NCI-H1694 (cell line): ENCODE measurements at regions not wholly inside any gene's neighbourhood (a gene's known extent, or its start where the extent isn't known, plus 50 kb on each side); places are given as distances from the start of the nearest gene placed in this dataset.

Source experiments
- DNase-seq: peaks from one replicate; lab custom pipeline; 2025; lab: John Stamatoyannopoulos, UW

DNA sequence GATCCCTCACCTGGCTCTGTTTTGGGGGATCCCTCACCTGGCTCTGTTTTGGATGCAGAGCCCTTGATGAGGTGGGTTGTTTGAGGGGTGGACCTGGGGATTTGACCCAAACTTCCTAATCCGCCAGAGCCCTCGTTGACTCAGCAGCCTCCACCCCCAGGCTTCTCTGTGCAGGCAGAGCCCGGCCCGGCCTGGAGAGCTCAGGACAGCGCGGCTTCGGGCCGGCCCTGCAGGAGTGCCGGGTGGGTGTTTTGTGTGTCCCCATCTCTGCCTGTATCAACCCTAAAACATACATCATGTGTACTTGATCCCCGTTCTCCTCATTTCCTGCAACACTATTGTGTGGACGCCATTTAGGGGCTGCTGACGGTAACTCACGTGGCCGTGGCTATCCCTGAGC lies 124.2 kb downstream of the SIK1 start:
- no peak for DNase-seq

DNA sequence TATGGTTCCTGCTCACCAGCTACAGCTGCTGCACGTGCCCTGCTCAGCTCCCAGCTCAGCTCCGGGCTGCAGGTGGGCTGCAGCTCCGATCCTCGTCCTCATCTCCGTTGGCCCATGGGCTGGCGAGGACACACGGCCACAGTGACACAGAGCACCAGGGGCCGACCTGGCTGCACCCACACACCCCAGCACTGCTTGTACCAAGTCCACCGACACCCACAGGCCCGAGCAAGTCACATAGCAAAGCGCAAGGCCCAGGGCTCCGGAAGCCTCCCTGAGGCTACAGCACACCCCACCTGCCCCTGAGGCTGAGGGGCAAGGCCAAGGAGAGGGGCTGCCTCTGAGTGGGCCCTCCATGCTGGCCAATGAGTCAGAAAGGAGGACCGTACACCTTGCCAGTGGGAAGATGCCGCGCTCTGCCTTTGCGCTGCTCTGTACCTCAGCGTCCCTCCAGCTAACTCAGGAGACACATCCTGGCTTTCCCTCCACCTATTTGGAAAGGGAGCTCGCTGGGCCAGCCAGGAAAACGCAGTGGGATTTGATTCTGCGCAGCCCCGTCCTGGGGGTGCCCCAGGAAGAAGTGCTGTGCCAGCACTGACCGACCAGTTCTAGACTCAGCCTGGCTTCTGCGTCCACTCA lies 124.8 kb downstream of the SIK1 start:
- DNase-seq = no peak

DNA sequence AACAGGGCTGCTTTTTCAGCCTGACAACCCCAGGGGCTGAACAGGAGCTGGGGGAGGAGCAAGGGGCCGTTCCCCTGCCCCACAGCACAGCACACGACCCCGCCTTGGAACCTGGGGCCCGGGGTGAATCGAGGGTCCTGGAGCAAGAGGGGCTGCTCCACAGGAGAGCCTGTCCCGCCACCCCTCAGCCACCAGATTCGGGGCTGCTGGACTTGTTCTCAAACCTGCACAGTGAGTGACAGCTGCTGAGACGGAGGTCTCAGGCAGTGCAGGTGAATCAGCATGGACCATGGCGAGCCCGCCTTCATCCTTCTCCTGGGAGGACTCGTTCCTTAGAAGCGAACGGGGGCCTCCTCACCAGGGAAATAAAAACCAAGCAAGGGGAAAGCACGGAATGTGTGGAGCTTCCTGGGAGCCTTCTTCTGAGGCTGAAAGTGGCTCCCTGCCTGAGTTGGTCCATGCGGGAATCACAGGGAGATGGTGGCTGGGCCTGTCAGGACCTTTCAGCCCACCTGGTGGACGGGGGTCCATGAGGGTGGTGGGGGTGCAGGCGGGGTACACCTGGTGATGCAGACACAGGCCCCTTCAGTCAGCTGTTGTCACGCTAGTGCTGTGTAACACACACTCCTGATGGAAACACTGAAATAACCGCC lies 125.4 kb downstream of the SIK1 start:
- DNase-seq = no peak

DNA sequence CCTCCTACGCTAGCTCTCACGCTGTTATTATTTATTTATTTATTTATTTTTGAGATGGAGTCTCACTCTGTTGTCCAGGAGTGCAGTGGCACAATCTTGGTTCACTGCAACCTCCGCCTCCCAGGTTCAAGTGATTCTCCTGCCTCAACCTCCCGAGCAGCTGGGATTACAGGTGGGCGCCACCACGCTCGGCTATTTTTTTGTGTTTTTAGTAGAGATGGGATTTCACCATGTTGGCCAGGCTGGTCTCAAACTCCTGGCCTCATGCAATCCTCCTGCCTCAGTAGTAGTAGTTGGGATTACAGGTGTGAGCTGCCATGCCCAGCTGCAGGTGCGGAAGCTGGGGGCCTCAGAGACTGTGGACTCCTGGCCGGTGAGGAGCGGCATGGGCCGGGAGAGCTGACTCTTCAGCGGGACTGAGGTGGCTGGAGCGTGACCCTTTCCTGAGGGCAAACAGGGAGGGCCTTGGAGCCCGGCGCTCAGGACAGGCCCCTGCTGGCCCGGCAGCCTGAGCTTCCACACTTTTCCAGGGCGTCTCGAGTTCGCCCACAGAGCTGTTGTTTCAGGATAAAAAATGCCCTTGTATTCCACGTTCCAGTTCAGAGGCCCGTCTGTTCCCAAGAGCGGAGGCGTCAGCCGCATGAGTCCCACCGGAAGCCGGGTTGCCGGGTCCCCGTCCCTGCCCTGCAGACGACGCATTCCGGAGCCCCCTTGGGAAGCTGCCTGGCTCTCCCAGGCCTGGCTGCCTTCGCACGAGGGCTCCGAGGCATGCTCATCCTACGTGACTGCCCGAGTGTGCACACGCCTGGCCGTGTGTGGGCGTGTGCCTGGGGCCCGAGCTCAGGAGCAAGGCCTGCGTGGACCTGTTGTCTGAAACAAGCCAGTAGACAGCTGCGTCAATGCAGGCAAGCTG lies 126.2 kb downstream of the SIK1 start:
- no peak for DNase-seq

DNA sequence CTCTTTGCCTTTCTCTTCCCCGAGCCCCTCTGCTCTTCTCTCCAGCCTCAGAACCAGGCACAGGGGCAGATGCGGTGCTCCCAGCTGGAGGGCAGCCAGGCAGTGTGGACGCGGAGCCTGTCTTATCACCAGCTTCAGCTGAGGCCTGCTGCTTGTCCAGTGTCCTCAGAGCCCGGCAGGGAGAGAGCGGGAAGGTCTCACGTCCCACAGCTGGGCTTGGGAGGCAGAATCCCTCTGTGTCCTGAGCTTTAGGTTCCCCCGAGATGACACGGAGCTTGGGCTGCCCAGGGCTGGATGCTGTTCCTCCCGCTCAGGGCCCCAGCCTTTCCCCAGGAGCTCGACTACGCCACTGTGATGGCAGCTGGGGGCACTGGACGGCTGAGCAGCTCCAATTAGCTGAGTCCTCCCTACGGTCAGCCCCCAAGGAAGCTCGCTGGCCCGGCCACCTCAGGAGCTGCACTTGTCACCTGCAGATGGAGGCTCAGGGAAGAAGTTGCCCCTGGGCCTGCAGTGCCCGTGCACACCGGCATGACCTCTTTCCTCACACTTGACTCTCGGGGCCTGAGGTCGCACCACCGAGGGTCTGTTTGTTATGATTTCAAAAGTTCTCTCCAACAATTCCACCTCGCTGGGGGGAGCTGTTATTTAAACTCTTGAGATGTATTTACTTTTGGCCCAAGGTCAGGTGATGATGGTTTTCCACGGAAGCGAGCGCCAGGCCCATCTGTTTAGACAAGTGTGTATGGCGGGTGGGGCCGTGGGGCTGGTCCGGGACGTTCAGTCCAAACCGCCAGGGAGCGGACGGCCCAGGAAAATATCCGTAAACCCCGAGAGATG lies 127.3 kb downstream of the SIK1 start:
- DNase-seq = no peak

DNA sequence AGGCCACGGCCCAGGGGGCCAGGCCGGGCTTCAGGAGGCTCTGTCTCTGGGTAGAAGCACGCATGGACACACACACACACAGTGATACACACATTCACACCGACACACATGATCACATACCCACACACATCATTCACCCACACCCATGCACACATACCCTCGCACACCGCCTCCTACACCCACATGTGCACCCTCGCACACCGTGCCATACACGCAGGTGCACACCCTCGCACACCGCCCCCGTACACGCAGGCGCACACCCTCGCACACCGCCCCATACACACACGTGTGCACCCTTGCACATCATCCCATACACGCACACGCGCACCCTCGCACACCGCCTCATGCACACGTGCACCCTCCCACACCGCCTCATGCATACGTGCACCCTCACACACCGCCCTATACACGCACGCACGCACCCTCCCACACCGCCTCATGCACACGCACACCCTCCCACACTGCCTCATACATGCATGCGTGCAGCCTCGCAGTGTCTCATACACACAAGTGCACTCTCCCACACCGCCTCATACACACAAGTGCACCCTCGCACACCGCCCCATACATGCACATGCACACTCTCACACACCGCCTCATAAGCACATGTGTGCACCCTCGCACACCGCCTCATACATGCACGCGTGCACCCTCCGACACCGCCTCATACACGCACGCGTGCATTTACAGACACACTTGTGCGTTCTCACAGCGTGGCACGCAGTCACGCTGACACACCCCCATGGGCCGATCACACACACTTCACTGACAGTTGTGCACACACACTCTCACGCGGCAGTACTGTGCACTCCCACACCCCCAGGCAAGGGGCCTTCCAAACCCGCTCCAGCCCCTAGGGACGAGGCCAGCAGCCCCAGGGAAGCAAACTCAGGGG lies 128.1 kb downstream of the SIK1 start:
- DNase-seq = no peak

DNA sequence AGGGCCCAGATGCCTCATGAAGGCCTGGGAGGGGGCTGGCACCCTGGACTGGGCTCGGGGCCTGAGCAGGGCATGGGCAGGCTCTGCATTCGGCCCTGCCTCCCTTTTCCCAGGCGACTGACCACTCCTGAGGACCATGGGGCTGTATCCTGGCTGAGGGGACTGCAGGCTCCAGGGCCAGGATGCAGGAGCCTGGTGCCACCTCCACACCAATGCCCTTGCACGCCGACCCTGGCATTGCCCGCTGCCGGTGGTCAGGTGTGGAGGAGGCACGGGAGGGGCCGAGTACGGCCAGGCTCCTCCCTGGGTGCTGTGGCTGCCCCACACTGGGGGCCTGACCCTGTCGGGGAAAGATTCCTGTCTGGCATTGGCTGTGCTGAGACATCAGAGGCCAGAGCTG lies 128.9 kb downstream of the SIK1 start:
- DNase-seq = no peak

DNA sequence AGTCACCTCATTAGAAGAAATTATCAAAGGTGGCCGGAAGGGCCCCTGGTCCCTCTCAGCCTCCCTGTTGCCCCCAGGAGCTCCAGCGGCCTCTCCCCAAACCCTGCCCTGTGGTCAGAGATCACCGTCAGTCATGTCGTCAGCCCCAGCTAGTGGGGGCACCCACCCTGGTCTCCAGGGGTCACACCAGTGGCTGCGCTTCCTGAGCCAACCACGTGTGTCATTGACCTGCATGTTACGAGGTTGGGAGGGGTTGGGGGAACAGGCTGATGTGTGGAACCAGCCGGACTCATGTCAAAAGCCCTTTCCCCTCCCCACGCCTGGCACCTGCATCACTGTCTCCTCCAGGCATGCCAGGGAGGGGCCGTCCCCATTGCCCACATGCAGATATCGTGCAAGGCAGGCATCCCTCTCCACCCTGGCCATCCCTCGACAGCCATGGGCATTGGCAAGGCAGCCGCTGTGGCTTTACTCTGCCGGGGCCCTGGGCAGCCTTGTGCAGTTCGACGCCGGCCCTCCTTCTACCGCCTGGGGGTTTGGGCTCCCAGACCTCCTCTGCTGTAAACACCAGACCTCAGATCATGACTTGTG lies 128.7 kb downstream of the CRYAA start:
- DNase-seq = no peak

DNA sequence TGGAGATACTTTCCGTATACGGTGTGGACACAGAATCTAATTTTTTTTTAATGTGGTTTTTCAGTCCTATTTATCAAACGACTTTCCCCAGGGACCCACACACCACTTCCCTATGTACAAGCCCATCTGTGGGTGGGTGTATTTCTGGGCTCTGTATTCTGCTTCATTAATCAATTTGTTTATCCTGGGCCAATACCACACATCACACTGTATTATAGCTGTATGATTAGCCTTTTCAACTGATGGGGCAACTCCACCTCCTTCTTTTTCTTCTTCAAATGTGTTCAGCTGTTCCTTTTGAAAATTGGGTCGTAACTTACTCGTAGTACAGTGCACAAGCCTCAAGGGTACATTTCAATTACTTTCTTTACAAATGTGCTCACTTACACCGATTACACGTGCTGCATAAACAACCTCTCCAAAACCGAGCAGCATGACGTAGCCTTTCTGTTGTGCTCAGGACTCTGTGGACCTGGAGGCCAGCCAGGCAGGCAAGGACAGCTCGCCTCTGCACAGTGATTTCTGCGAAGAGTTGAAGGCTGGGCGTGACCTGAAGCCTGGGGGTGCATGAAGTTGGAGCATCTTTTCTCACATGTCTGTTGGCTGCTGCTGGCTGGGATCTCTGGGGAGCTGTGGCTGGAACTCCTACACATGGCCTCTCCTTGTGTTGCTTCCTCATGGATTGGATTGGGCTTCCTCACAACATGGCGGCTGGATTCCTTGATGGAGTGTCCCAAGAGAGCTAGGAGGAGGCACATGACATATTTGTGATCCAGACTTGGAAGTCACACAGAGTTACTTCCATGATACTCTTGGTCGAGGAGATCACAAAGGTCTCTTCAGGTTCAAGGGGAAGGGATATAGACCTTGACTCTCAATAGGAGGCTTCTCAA lies 126.5 kb downstream of the CRYAA start:
- no peak for DNase-seq

DNA sequence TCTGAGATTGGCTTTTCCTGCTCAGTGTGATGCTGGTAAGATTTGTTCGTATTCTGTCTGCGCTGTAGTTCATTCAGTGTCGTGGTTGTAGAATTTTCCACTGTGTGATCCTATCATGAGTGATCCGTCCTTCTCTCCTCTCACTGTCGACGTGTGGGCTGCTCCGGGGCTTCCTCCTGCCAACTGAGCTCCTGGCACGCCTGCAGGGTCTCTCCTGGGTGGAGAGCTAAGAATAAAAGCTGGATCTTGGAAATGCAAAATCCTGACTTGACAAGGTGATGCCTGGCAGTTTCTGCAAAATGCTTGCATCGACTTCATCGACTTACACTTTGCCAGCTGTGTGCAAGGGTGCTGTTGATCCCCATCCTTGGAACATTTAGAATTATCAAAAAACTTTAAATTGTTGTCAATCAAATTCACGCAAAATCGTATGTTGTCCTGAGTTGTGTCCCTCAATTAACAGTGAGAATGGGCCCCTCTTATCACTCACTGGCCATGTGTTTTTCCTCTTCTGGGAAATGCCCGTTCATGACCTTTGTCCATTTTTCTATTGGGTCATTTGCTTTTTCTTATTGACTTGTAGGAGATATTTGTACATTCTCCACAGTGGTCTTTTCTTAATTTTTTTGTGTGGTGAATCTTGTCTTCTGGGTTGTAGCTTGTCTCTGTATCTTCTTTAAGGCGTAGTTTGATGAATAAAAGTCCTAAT lies 125.5 kb downstream of the CRYAA start:
- no peak for DNase-seq

DNA sequence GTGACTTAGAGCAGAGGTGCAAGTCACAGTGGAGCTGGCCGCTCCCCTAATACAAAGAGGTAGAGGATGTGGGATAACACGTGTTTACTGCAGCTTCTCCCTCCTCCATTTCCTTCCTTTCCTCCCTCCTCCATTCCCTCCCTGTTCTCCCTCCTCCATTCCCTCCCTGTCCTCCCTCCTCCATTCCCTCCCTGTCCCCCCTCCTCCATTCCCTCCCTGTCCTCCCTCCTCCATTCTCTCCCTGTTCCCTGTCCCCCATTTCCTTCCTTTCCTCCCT lies 124.0 kb downstream of the CRYAA start:
- no peak for DNase-seq

DNA sequence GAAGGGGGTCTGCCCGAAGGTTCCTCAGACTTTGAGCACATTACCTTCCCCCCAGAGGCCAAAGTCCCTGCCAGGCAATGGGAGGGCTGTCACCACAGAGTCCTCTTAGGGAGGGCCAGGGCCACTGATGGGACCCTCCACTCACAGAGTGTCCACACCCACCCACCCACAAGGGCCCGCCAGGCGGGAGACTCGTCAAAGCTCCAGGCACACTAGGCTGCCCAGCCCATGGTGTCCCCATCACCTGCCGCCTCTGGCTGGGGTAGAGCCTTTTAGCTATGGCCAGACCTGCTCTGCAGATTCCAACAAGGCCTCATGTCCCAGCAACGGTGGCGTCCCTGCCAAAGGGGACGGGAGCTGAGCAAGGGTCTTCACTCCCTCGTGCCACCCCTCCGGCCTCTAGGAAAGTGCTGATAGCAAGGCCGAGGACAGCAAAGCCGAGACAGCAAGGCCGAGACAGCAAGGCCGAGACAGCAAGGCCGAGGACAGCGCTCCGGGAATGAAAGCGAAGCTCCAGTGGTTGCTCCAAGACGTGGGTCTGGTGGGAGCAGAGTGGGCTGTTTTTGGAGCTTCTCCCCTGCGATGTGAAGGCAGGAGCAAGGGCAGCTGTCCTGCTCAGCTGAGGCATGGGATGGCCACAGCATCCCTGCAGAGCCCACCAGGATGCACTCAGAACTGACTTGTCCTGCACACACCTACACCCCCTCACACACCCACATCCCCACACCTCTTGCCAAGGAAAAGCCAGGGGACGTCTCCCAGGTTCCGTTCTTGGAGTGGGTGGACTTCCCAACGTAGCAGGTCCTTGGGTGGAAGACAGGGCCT lies 123.4 kb downstream of the CRYAA start:
- DNase-seq = no peak

DNA sequence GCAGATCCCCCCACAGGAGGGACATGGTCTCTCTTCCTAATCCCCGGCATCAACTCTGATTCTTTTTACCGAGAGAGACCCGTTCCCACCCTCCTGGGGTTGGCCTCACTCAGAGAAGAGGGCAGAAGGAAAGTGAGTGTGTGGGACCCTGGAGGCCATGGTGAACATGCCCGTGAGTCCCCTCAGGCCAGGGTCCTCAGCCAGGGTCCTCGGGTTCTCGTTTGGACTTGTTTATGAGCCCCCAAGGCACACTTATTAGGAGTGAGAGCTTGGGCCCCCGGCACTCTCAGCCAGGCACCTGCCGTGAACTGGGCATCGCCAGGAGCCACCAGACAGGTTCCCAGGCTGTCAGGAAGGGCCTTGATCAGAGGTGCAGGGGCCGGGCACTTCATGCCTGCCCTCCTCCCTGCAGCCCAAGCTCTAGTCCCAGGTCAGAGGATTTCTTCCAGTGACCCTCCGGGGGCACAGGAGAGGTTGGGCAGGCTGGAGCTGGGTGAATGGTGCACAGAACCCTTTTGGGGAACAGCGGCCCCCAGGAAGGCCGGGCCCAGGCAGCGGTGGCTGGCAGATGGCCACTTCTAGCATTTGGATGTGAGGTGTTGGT lies 122.6 kb downstream of the CRYAA start:
- no peak for DNase-seq

DNA sequence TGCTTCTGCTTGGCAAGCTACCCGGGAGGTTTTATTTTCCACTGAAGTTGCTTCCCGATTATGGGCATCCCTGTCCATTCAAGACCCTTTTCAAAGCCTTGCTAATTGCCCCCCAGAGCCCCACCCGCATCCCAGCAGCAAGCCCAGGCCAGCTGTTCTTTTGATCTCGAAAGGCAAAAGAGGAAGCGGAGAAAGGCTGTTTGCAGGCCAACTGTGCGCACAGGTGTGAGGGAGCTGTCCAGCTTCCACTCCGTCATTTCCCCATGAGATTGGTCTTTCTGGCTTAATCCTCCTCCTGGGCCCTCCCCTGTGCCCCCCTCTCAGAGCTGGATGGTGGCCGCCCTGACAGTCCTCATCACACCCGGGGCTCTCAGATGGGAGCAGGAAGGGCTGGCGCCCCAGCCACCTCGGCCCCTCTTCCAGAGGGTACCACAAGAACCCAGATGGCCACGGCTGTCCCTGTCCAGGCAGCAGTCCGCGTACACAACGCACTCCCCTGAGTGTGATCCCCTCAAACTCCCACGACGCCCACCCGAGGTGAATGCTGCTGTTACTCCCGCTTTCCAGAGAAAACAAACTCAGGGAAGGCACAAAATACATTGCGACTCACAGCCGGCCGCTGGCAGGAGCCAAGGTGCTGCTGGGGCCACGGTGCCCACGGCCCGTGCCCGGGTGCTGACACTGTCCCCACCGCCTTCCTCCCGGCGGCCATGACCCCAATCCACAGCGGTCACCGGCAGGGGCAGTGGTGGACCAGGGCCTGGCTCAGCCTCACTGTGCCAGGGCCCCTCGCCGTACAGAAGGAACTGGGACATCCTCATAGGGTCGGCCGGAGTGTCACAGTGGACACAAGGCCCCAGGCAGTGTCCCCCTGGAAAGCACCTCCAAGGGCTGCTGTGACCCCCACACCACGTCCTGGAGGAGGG lies 121.9 kb downstream of the CRYAA start:
- DNase-seq = no peak

DNA sequence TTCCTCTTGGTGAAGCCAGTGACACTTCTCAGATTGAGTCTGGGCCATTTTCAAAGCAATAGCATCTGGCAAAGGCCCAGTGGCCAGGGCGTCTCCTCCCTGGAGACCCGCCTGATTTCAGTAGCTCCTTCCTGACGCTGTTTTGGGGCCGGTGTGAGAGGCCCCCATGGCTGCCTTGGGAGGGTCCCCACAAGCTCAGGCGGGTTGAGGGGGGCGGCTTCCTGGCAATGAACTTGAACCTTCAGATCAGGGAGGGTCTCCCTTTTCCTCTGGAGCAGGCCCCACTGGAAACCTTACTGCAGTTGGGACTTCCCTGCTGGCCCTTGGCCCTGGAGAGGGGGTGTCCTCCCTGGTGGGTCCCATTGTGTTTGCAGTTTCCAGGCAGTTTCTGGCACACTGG lies 121.2 kb downstream of the CRYAA start:
- no peak for DNase-seq

DNA sequence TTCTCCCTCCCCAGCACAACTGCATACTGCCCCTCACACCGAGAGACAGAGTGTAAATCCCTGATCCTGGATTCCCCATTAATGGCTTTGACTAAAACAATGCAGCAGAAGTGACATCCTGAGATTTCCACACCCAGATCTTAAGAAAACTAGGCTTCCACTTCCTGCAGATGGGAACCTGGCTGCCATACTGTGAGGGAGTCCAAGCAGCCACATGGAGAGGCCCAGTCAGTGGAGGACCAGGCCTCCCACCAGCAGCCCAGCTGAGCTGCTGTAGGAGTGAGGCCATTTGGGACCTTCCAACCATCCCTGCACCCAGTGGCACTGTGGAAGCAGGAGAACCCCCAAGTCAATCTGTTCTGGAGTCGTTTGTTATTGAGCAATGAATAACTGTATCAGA lies 120.6 kb downstream of the CRYAA start:
- DNase-seq = no peak
